ENCODE measurements at regions not wholly inside any gene's neighbourhood (a gene's known extent, or its start where the extent isn't known, plus 50 kb on each side); places are given as distances from the start of the nearest gene placed in this dataset.

GRCh38 chr11:121766991-121767390, 314.2 kb upstream of the SORL1-AS1 start:
- Histone ChIP-seq H3K36me3 (replicated peaks in 1 of 2; ENCODE audit: control insufficient read depth in 1 of 2, insufficient read depth in 2 of 2, low read length in 2 of 2) (no peaks in the 10 kb centered on the region), H3K4me3 (replicated peaks in 1 of 3; ENCODE audit: insufficient read depth in 1 of 3, low read depth in 2 of 3, low read length in 3 of 3) (no peak overlapping the region), H3K27me3 (ENCODE audit: control insufficient read depth in 1 of 2, insufficient read depth in 2 of 2, low read length in 2 of 2) (peaks cover 0 to 7% of the 10 kb centered on the region in 2 experiments; a peak in 2 of 5 replicates), H3K4me1 (ENCODE audit: insufficient read depth, low read length) (no peaks in the 10 kb centered on the region), H3K9ac (ENCODE audit: insufficient read depth, low read depth, low read length) (no peak overlapping the region), H3K9me3 (ENCODE audit: low read length) (no peaks in the 10 kb centered on the region), H3K79me2 (ENCODE audit: insufficient read depth, low read length) (no peaks in the 10 kb centered on the region), H2AFZ (ENCODE audit: low read length) (no peak overlapping the region), H3K4me2 (ENCODE audit: low read depth, low read length) (no peak overlapping the region), H3K27ac (ENCODE audit: extremely low read length, insufficient read depth, low read length) (no peak overlapping the region), H4K20me1 (ENCODE audit: insufficient read depth, low read length) (no peaks in the 10 kb centered on the region)
- ChIA-PET CTCF (ENCODE audit: low intra/inter-chr PET ratio, low total read pairs) (no interaction called here), POLR2A (no interaction called here)
- ATAC-seq = no peak
- BruUV-seq (replicated peaks) = no TSS peak
- intact Hi-C loops (cut with micrococcal nuclease; ENCODE audit: unreplicated experiment) = no loop called here
- no peak for FAIRE-seq
- no peak for DNase-seq (ENCODE audit: low spot score)
- in situ Hi-C loops (cut with HindIII; ENCODE audit: extremely low pct_ligation_motif_present, low pct_unique_long_range_greater_than_20kb) = no loop called here
- TF ChIP-seq ZNF431 (CRISPR knock-in tag; IDR thresholded peaks at IDR 0.05; ENCODE audit: borderline replicate concordance, low read depth) = no peak
- no peak for TF ChIP-seq NFATC3 (CRISPR knock-in tag; IDR thresholded peaks at IDR 0.05)
- TF ChIP-seq ZBTB42 (CRISPR knock-in tag; IDR thresholded peaks at IDR 0.05) = no peak
- TF ChIP-seq ZNF432 (CRISPR knock-in tag; IDR thresholded peaks at IDR 0.05; ENCODE audit: borderline replicate concordance) = no peak
- no peak for TF ChIP-seq SP140L (CRISPR knock-in tag; IDR thresholded peaks at IDR 0.05; ENCODE audit: borderline replicate concordance)
- TF ChIP-seq ZNF367 (CRISPR knock-in tag; IDR thresholded peaks at IDR 0.05; ENCODE audit: borderline replicate concordance) = no peak
- no peak for TF ChIP-seq TRIM24 (CRISPR knock-in tag; IDR thresholded peaks at IDR 0.05)
- 4% methylated on average over 4 of the region's 4 CpGs for WGBS (ENCODE audit: low lambda C conversion rate)

GRCh38 chr11:121766166-121766565, 313.4 kb upstream of the SORL1-AS1 start:
- BruUV-seq (replicated peaks) = no TSS peak
- no peak overlapping the region for H3K4me3 ChIP-seq (replicated peaks in 1 of 3; ENCODE audit: insufficient read depth in 1 of 3, low read depth in 2 of 3, low read length in 3 of 3)
- no peaks in the 10 kb centered on the region for H4K20me1 ChIP-seq (ENCODE audit: insufficient read depth, low read length)
- no peak overlapping the region for H2AFZ ChIP-seq (ENCODE audit: low read length)
- FAIRE-seq = no peak
- H3K9me3 ChIP-seq (ENCODE audit: low read length) = no peaks in the 10 kb centered on the region
- H3K79me2 ChIP-seq (ENCODE audit: insufficient read depth, low read length) = no peaks in the 10 kb centered on the region
- H3K27me3 ChIP-seq (ENCODE audit: control insufficient read depth in 1 of 2, insufficient read depth in 2 of 2, low read length in 2 of 2) = peaks cover 0 to 7% of the 10 kb centered on the region in 2 experiments; a peak in 1 of 5 replicates
- ATAC-seq = no peak
- 62% methylated on average over 15 of the region's 16 CpGs for WGBS (ENCODE audit: low lambda C conversion rate)
- CTCF ChIA-PET (ENCODE audit: low intra/inter-chr PET ratio, low total read pairs) = no interaction called here
- in situ Hi-C loops (cut with HindIII; ENCODE audit: extremely low pct_ligation_motif_present, low pct_unique_long_range_greater_than_20kb) (no loop called here), intact Hi-C loops (cut with micrococcal nuclease; ENCODE audit: unreplicated experiment) (no loop called here)
- no peak overlapping the region for H3K27ac ChIP-seq (ENCODE audit: extremely low read length, insufficient read depth, low read length)
- DNase-seq (ENCODE audit: low spot score) = no peak
- no peaks in the 10 kb centered on the region for H3K36me3 ChIP-seq (replicated peaks in 1 of 2; ENCODE audit: control insufficient read depth in 1 of 2, insufficient read depth in 2 of 2, low read length in 2 of 2)
- no peak overlapping the region for H3K9ac ChIP-seq (ENCODE audit: insufficient read depth, low read depth, low read length)
- POLR2A ChIA-PET = no interaction called here
- H3K4me2 ChIP-seq (ENCODE audit: low read depth, low read length) = no peak overlapping the region
- H3K4me1 ChIP-seq (ENCODE audit: insufficient read depth, low read length) = no peaks in the 10 kb centered on the region
- TF ChIP-seq CC2D1A (CRISPR knock-in tag; IDR thresholded peaks at IDR 0.05) (no peak), ZNF740 (CRISPR knock-in tag; IDR thresholded peaks at IDR 0.05) (no peak), NFYB (CRISPR knock-in tag; IDR thresholded peaks at IDR 0.05) (no peak), GPBP1L1 (CRISPR knock-in tag; IDR thresholded peaks at IDR 0.05) (no peak), SNRNP70 (IDR thresholded peaks at IDR 0.05; ENCODE audit: low read depth, low read length) (no peak), ZNF562 (CRISPR knock-in tag; IDR thresholded peaks at IDR 0.05; ENCODE audit: borderline replicate concordance) (no peak), KDM5B (CRISPR knock-in tag; IDR thresholded peaks at IDR 0.05; ENCODE audit: borderline replicate concordance) (no peak), FLYWCH1 (CRISPR knock-in tag; IDR thresholded peaks at IDR 0.05) (no peak), KDM2A (CRISPR knock-in tag; IDR thresholded peaks at IDR 0.05; ENCODE audit: borderline replicate concordance, low read depth) (no peak), ZNF468 (CRISPR knock-in tag; IDR thresholded peaks at IDR 0.05) (no peak), BATF2 (CRISPR knock-in tag; IDR thresholded peaks at IDR 0.05) (no peak)

All from HepG2 (cell line).